ENCODE measurements at regions not wholly inside any gene's neighbourhood (a gene's known extent, or its start where the extent isn't known, plus 50 kb on each side); places are given as distances from the start of the nearest gene placed in this dataset.

DNA sequence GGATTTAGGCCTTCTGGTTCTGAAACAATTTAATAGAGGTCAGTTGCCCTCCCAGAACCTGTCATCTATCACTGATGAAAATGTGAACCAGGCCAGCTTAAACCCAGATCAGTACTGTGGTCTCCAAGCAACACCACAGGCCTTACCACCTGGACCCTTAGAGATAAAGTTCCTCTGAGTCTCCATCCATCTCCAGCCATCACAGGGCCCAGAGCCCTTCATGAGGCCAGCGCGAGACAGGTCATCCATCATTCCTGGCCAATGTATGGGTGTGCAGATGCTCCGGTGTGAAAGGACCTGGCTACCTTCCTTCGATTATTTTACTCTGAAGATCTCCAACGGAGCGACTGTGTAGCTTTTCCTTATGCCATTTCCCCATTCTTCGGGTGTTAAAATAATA, 322.7 kb upstream of the SOX11 start:
- no peak for TF ChIP-seq CTCF (IDR thresholded peaks at IDR 0.05)
- TF ChIP-seq ZFX (IDR thresholded peaks at IDR 0.05; ENCODE audit: borderline replicate concordance) = no peak
